ENCODE measurements at regions not wholly inside any gene's neighbourhood (a gene's known extent, or its start where the extent isn't known, plus 50 kb on each side); places are given as distances from the start of the nearest gene placed in this dataset.

DNA sequence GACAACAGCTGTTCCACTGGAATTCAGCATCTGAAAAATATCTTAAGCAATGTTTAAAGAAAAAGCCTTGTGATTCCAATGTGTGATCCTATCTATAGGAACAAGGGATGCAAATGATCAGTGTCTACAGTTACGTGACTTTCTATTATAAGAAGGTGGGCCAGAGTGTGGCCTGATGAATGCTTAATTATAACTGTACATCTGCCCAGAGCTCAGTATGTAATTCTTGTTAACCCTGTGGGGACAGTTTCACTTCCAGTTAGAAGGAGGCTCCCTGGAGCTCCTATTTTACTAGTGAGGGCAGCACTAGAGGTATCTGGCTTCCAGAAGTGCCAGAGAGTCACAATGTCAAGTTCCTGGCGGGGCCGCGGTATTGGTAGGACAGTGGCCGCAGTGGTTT lies 288.5 kb downstream of the USP46 start (continued):
- TF ChIP-seq, protein P1, sequence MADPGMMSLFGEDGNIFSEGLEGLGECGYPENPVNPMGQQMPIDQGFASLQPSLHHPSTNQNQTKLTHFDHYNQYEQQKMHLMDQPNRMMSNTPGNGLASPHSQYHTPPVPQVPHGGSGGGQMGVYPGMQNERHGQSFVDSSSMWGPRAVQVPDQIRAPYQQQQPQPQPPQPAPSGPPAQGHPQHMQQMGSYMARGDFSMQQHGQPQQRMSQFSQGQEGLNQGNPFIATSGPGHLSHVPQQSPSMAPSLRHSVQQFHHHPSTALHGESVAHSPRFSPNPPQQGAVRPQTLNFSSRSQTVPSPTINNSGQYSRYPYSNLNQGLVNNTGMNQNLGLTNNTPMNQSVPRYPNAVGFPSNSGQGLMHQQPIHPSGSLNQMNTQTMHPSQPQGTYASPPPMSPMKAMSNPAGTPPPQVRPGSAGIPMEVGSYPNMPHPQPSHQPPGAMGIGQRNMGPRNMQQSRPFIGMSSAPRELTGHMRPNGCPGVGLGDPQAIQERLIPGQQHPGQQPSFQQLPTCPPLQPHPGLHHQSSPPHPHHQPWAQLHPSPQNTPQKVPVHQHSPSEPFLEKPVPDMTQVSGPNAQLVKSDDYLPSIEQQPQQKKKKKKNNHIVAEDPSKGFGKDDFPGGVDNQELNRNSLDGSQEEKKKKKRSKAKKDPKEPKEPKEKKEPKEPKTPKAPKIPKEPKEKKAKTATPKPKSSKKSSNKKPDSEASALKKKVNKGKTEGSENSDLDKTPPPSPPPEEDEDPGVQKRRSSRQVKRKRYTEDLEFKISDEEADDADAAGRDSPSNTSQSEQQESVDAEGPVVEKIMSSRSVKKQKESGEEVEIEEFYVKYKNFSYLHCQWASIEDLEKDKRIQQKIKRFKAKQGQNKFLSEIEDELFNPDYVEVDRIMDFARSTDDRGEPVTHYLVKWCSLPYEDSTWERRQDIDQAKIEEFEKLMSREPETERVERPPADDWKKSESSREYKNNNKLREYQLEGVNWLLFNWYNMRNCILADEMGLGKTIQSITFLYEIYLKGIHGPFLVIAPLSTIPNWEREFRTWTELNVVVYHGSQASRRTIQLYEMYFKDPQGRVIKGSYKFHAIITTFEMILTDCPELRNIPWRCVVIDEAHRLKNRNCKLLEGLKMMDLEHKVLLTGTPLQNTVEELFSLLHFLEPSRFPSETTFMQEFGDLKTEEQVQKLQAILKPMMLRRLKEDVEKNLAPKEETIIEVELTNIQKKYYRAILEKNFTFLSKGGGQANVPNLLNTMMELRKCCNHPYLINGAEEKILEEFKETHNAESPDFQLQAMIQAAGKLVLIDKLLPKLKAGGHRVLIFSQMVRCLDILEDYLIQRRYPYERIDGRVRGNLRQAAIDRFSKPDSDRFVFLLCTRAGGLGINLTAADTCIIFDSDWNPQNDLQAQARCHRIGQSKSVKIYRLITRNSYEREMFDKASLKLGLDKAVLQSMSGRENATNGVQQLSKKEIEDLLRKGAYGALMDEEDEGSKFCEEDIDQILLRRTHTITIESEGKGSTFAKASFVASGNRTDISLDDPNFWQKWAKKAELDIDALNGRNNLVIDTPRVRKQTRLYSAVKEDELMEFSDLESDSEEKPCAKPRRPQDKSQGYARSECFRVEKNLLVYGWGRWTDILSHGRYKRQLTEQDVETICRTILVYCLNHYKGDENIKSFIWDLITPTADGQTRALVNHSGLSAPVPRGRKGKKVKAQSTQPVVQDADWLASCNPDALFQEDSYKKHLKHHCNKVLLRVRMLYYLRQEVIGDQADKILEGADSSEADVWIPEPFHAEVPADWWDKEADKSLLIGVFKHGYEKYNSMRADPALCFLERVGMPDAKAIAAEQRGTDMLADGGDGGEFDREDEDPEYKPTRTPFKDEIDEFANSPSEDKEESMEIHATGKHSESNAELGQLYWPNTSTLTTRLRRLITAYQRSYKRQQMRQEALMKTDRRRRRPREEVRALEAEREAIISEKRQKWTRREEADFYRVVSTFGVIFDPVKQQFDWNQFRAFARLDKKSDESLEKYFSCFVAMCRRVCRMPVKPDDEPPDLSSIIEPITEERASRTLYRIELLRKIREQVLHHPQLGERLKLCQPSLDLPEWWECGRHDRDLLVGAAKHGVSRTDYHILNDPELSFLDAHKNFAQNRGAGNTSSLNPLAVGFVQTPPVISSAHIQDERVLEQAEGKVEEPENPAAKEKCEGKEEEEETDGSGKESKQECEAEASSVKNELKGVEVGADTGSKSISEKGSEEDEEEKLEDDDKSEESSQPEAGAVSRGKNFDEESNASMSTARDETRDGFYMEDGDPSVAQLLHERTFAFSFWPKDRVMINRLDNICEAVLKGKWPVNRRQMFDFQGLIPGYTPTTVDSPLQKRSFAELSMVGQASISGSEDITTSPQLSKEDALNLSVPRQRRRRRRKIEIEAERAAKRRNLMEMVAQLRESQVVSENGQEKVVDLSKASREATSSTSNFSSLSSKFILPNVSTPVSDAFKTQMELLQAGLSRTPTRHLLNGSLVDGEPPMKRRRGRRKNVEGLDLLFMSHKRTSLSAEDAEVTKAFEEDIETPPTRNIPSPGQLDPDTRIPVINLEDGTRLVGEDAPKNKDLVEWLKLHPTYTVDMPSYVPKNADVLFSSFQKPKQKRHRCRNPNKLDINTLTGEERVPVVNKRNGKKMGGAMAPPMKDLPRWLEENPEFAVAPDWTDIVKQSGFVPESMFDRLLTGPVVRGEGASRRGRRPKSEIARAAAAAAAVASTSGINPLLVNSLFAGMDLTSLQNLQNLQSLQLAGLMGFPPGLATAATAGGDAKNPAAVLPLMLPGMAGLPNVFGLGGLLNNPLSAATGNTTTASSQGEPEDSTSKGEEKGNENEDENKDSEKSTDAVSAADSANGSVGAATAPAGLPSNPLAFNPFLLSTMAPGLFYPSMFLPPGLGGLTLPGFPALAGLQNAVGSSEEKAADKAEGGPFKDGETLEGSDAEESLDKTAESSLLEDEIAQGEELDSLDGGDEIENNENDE (IDR thresholded peaks at IDR 0.05; ENCODE audit: insufficient replicate concordance, low read length), result no peak
- no peak for TF ChIP-seq BRCA1 (IDR thresholded peaks at IDR 0.05; ENCODE audit: low read depth, low read length)
- TF ChIP-seq EGR1 (IDR thresholded peaks at IDR 0.05; ENCODE audit: borderline replicate concordance, low read depth, low read length), result no peak

All from H1 (cell line).